H9 (cell line): ENCODE measurements at regions not wholly inside any gene's neighbourhood (a gene's known extent, or its start where the extent isn't known, plus 50 kb on each side); places are given as distances from the start of the nearest gene placed in this dataset.
A peak's percentile ranks its signal among the peaks of the same experiment; 100 is the strongest.

Source experiments
- DNase-seq: peaks from one replicate; pipeline ENCODE4 v3.0.0-alpha.2; 2017
- H2AFZ ChIP-seq: one replicate; pipeline ENCODE4 v1.6.1; 2013; ENCODE audit warnings: mild to moderate bottlenecking, low read length, control low read depth, moderate library complexity
- H2AK5ac ChIP-seq: 2 replicates; pipeline ENCODE4 v1.6.1; 2013; ENCODE audit warnings: low read length, control low read depth, mixed read lengths; ENCODE audit not compliant: insufficient read length
- H2BK120ac ChIP-seq: one replicate; pipeline ENCODE4 v1.6.1; 2013; ENCODE audit warnings: low read depth, mild to moderate bottlenecking, low read length, control low read depth, inconsistent platforms; ENCODE audit not compliant: poor library complexity, severe bottlenecking
- H2BK12ac ChIP-seq: 2 replicates; pipeline ENCODE4 v1.6.1; 2013; ENCODE audit warnings: low read length, control low read depth, mixed read lengths, low read depth; ENCODE audit not compliant: insufficient read length
- H2BK15ac ChIP-seq: 2 replicates; pipeline ENCODE4 v1.6.1; 2013; ENCODE audit warnings: low read depth, low read length, control low read depth
- H2BK20ac ChIP-seq: one replicate; pipeline ENCODE4 v1.6.1; 2013; ENCODE audit warnings: low read depth, mild to moderate bottlenecking, low read length, control low read depth, inconsistent platforms; ENCODE audit not compliant: poor library complexity, severe bottlenecking
- H2BK5ac ChIP-seq: 2 replicates; pipeline ENCODE4 v1.6.1; 2013; ENCODE audit warnings: low read length, control low read depth, mixed read lengths; ENCODE audit not compliant: insufficient read length
- H3K14ac ChIP-seq: 2 replicates; pipeline ENCODE4 v1.6.1; 2013; ENCODE audit warnings: low read length, control low read depth; ENCODE audit not compliant: insufficient read depth
- H3K18ac ChIP-seq: 2 replicates; pipeline ENCODE4 v1.6.1; 2013; ENCODE audit warnings: low read depth, mild to moderate bottlenecking, mixed read lengths, low read length, control low read depth; ENCODE audit not compliant: insufficient read length
- H3K23ac ChIP-seq: 2 replicates; pipeline ENCODE4 v1.6.1; 2013; ENCODE audit warnings: low read length, control low read depth, mixed read lengths, low read depth; ENCODE audit not compliant: insufficient read length
- H3K23me2 ChIP-seq: 2 replicates; pipeline ENCODE4 v1.6.1; 2013; ENCODE audit warnings: low read depth, mild to moderate bottlenecking, mixed read lengths, low read length, control low read depth; ENCODE audit not compliant: insufficient read length, poor library complexity, severe bottlenecking
- H3K27ac ChIP-seq: 2 replicates; pipeline ENCODE4 v1.5.1; 2013; ENCODE audit warnings: low read length, control low read depth, mixed read lengths, low read depth; ENCODE audit not compliant: insufficient read length
- H3K27me3 ChIP-seq: 2 replicates; pipeline ENCODE4 v1.6.1; 2013; ENCODE audit warnings: low read length, control low read depth, inconsistent platforms; ENCODE audit not compliant: insufficient read depth
- H3K4ac ChIP-seq: 2 replicates; pipeline ENCODE4 v1.6.1; 2013; ENCODE audit warnings: low read depth, mild to moderate bottlenecking, control low read depth, inconsistent platforms, low read length, moderate library complexity
- H3K4me1 ChIP-seq: 2 replicates; pipeline ENCODE4 v1.6.1; 2013; ENCODE audit warnings: low read length, control low read depth, inconsistent platforms; ENCODE audit not compliant: insufficient read depth
- H3K4me2 ChIP-seq: 2 replicates; pipeline ENCODE4 v1.6.1; 2013; ENCODE audit warnings: low read length, control low read depth, mixed read lengths; ENCODE audit not compliant: insufficient read length, insufficient read depth
- H3K56ac ChIP-seq: 2 replicates; pipeline ENCODE4 v1.6.1; 2013; ENCODE audit warnings: low read depth, mild to moderate bottlenecking, mixed read lengths, low read length, control low read depth; ENCODE audit not compliant: insufficient read length
- H3K79me1 ChIP-seq: 2 replicates; pipeline ENCODE4 v1.6.1; 2013; ENCODE audit warnings: low read depth, mild to moderate bottlenecking, moderate library complexity, low read length, control low read depth, inconsistent platforms; ENCODE audit not compliant: insufficient read depth, poor library complexity, severe bottlenecking
- H3K79me2 ChIP-seq: 2 replicates; pipeline ENCODE4 v1.6.1; 2013; ENCODE audit warnings: low read length, control low read depth, inconsistent platforms; ENCODE audit not compliant: insufficient read depth
- H3K9ac ChIP-seq: 2 replicates; pipeline ENCODE4 v1.6.1; 2013; ENCODE audit warnings: low read length, control low read depth, mixed read lengths; ENCODE audit not compliant: insufficient read length; ENCODE audit errors: extremely low read depth
- H3K9me3 ChIP-seq: one replicate; pipeline ENCODE4 v1.6.1; 2013; ENCODE audit warnings: low read depth, low read length, inconsistent platforms; ENCODE audit not compliant: control insufficient read depth
- H3T11ph ChIP-seq: one replicate; pipeline ENCODE4 v1.6.1; 2013; ENCODE audit warnings: mild to moderate bottlenecking, low read length, control low read depth, inconsistent platforms
- H4K20me1 ChIP-seq: one replicate; pipeline ENCODE4 v1.6.1; 2013; ENCODE audit not compliant: control insufficient read depth, insufficient read length, insufficient read depth
- H4K5ac ChIP-seq: 2 replicates; pipeline ENCODE4 v1.6.1; 2013; ENCODE audit warnings: low read depth, mild to moderate bottlenecking, mixed read lengths, low read length, control low read depth; ENCODE audit not compliant: insufficient read length
- H4K8ac ChIP-seq: replicated peaks from 2 replicates; pipeline ENCODE4 v1.6.1; 2013; ENCODE audit warnings: low read length, control low read depth, mixed read lengths, low read depth; ENCODE audit not compliant: insufficient read length
- H4K91ac ChIP-seq: 2 replicates; pipeline ENCODE4 v1.6.1; 2013; ENCODE audit warnings: low read depth, mild to moderate bottlenecking, moderate library complexity, mixed read lengths, low read length, control low read depth; ENCODE audit not compliant: insufficient read length
- H3K27ac Mint-ChIP-seq, 3 experiments: 2 replicates in 2 of 3; 3 replicates in 1 of 3; pipeline ENCODE4 v1.8.0; 2020 to 2021; ENCODE audit warnings: mixed read lengths in 3 of 3, mild to moderate bottlenecking in 1 of 3, moderate library complexity in 1 of 3
- H3K27me3 Mint-ChIP-seq: 2 replicates; pipeline ENCODE4 v1.8.0; 2021; ENCODE audit warnings: low read depth, mild to moderate bottlenecking, moderate library complexity, mixed read lengths
- H3K36me3 Mint-ChIP-seq, 3 experiments: 2 replicates in 2 of 3; 3 replicates in 1 of 3; pipeline ENCODE4 v1.8.0; 2020 to 2021; ENCODE audit warnings: low read depth in 3 of 3, mixed read lengths in 3 of 3; ENCODE audit not compliant: insufficient read depth in 1 of 3
- H3K4me1 Mint-ChIP-seq, 2 experiments: 2 replicates each; pipeline ENCODE4 v1.8.0; 2020; ENCODE audit warnings: mixed read lengths in 2 of 2
- H3K4me3 Mint-ChIP-seq, 2 experiments: 2 replicates in 1 of 2; 3 replicates in 1 of 2; pipeline ENCODE4 v1.8.0; 2020 to 2021; ENCODE audit warnings: mild to moderate bottlenecking in 2 of 2, mixed read lengths in 2 of 2, moderate library complexity in 1 of 2
- H3K9me3 Mint-ChIP-seq, 2 experiments: 2 replicates in 1 of 2; 3 replicates in 1 of 2; pipeline ENCODE4 v1.8.0; 2020; ENCODE audit warnings: mild to moderate bottlenecking in 2 of 2, mixed read lengths in 2 of 2, moderate library complexity in 1 of 2
- WGBS: extraction: QIAGEN DNeasy Blood & Tissue Kit; methylation state at CpG from one replicate; pipeline ENCODE4 v1.1.7; 2013; ENCODE audit warnings: missing lambda C conversion rate, low lambda C conversion rate, mixed read lengths; ENCODE audit not compliant: insufficient read length; ENCODE audit errors: extremely low coverage; 5-methylcytosine and 5-hydroxymethylcytosine counted together
- TF ChIP-seq, protein P1 (sequence below): fragments of 200-600 bp; sonication (generic); conservative IDR thresholded peaks from 3 replicates; pipeline ENCODE4 v1.8.0; 2021; ENCODE audit warnings: antibody characterized with exemption, mild to moderate bottlenecking

DNA sequence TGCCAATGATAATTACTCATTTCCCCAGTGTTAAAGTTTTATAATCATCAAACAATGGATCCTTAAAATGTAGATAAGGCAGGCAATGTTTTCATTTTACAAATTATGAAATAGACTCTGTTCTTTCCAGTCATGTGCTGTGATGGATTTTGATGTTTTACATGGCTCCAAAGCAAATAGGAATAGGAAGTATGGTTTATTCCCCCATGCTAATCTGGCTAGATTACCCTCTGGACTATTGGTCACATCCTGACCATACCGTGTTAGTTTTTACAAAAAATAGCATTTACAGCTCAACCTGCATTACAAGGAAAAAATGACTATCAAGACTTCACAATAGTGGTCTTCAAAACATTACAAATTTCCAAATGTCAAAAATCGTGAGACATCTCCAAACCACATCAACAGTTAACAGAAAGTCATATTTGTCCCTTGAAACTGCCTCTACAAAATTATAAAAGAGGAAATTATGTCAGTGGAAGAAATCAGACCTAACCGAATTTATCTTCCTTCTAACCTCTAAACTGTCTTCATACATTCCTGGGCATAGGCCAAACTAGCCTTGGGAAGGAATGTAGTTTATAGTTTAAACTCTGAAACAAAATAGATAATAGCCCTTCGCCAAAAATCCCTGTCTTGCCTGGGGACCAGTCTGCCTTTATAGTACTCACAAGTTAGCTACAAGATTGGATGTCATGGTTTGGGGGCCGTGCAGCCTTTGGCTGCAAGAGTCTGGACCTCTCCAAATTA lies 1941.2 kb upstream of the CELF4 start:
- H4K91ac ChIP-seq: no peak overlapping the region
- no peaks in the 10 kb centered on the region for H3K9me3 Mint-ChIP-seq
- no peak overlapping the region for H3K4ac ChIP-seq
- peak overlapping the region in 1 of 3 experiments; percentile 29; a peak in 1 of 7 replicates for H3K27ac Mint-ChIP-seq
- no peaks in the 10 kb centered on the region for H4K20me1 ChIP-seq
- H3K14ac ChIP-seq: no peak overlapping the region
- no peak overlapping the region for H3K56ac ChIP-seq
- no peak overlapping the region for H2AK5ac ChIP-seq
- H3K23me2 ChIP-seq: no peaks in the 10 kb centered on the region
- no peak overlapping the region for H3K23ac ChIP-seq
- H3K4me1 Mint-ChIP-seq: peaks cover 8 to 9% of the 10 kb centered on the region in 2 experiments
- H3K79me2 ChIP-seq: no peaks in the 10 kb centered on the region
- no peaks in the 10 kb centered on the region for H3K4me1 ChIP-seq
- no peak overlapping the region for H3K4me3 Mint-ChIP-seq
- no peak overlapping the region for H3K9ac ChIP-seq
- no peak overlapping the region for H2BK5ac ChIP-seq
- H3K18ac ChIP-seq: no peak overlapping the region
- no peak overlapping the region for H2AFZ ChIP-seq
- H3K9me3 ChIP-seq: no peaks in the 10 kb centered on the region
- TF ChIP-seq, protein P1, sequence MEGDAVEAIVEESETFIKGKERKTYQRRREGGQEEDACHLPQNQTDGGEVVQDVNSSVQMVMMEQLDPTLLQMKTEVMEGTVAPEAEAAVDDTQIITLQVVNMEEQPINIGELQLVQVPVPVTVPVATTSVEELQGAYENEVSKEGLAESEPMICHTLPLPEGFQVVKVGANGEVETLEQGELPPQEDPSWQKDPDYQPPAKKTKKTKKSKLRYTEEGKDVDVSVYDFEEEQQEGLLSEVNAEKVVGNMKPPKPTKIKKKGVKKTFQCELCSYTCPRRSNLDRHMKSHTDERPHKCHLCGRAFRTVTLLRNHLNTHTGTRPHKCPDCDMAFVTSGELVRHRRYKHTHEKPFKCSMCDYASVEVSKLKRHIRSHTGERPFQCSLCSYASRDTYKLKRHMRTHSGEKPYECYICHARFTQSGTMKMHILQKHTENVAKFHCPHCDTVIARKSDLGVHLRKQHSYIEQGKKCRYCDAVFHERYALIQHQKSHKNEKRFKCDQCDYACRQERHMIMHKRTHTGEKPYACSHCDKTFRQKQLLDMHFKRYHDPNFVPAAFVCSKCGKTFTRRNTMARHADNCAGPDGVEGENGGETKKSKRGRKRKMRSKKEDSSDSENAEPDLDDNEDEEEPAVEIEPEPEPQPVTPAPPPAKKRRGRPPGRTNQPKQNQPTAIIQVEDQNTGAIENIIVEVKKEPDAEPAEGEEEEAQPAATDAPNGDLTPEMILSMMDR: no peak
- H3K79me1 ChIP-seq: no peaks in the 10 kb centered on the region
- no peak overlapping the region for H4K5ac ChIP-seq
- no peak for DNase-seq
- no peak overlapping the region for H2BK15ac ChIP-seq
- no peak overlapping the region for H4K8ac ChIP-seq
- H3K36me3 Mint-ChIP-seq: no peaks in the 10 kb centered on the region; a peak in 1 of 7 replicates
- no peaks in the 10 kb centered on the region for H3K27me3 ChIP-seq
- no peaks in the 10 kb centered on the region for H3K27me3 Mint-ChIP-seq
- H3T11ph ChIP-seq: no peak overlapping the region
- WGBS: no CpG with 5 or more reads among the region's 5 CpGs
- H2BK12ac ChIP-seq: no peak overlapping the region
- no peak overlapping the region for H3K4me2 ChIP-seq
- no peak overlapping the region for H2BK20ac ChIP-seq
- no peak overlapping the region for H2BK120ac ChIP-seq
- H3K27ac ChIP-seq: no peak overlapping the region
